ENCODE measurements at regions not wholly inside any gene's neighbourhood (a gene's known extent, or its start where the extent isn't known, plus 50 kb on each side); places are given as distances from the start of the nearest gene placed in this dataset.

- ATAC-seq = no peak
- Histone ChIP-seq H3K27me3 (peaks cover 7% of the 10 kb centered on the region), H3K27ac (no peak overlapping the region), H3K36me3 (no peaks in the 10 kb centered on the region), H3K4me1 (no peaks in the 10 kb centered on the region), H3K4me3 (no peak overlapping the region), H3K9me3 (no peaks in the 10 kb centered on the region)
- TF ChIP-seq POLR2AphosphoS5 (IDR thresholded peaks at IDR 0.05) (no peak), EP300 (IDR thresholded peaks at IDR 0.05) (no peak), CTCF (IDR thresholded peaks at IDR 0.05) (no peak), POLR2A (IDR thresholded peaks at IDR 0.05) (no peak)
- 75 to 83% methylated on average over 3 to 4 of the region's 4 CpGs for WGBS, 2 donors (ENCODE audit: low coverage in 1 of 2)
These were observed 241.9 kb downstream of the IRX1 start for GRCh38 chr5:3837506-3837905.

DNA sequence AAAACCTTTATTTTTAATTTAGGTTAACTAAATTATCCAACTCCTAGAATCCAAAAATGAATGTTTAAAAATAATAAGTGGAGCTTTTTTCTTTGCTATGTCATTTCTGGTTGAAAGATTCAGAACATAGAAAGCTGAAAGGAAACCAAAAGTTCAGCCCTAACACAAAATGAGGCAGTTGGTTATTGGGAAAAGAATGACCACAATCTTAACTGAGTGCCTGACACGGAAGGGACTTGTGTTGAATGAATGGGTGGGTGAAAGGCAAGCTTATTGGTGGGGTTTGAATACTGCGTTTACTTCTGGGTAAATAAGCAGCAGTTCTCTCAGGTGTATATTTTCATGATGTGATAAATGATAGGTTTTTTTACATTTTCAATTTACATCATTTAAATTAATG lies 243.5 kb downstream of the IRX1 start:
- no peak for ATAC-seq
- Histone ChIP-seq H3K4me3 (no peak overlapping the region), H3K27ac (no peak overlapping the region), H3K9me3 (no peaks in the 10 kb centered on the region), H3K4me1 (no peaks in the 10 kb centered on the region), H3K27me3 (peaks cover 7% of the 10 kb centered on the region), H3K36me3 (no peaks in the 10 kb centered on the region)
- WGBS, 2 donors (ENCODE audit: low coverage in 1 of 2) = 71 to 84% methylated on average over 2 of the region's 2 CpGs
- TF ChIP-seq POLR2AphosphoS5 (IDR thresholded peaks at IDR 0.05) (no peak), POLR2A (IDR thresholded peaks at IDR 0.05) (no peak), CTCF (IDR thresholded peaks at IDR 0.05) (no peak), EP300 (IDR thresholded peaks at IDR 0.05) (no peak)

GRCh38 chr5:3842591-3842990 lies 247.0 kb downstream of the IRX1 start:
- Histone ChIP-seq H3K4me1 (no peaks in the 10 kb centered on the region), H3K9me3 (no peaks in the 10 kb centered on the region), H3K4me3 (no peak overlapping the region), H3K27ac (no peak overlapping the region), H3K27me3 (peaks cover 3% of the 10 kb centered on the region), H3K36me3 (no peaks in the 10 kb centered on the region)
- no peak for TF ChIP-seq POLR2A (IDR thresholded peaks at IDR 0.05)
- TF ChIP-seq EP300 (IDR thresholded peaks at IDR 0.05) = no peak
- no peak for TF ChIP-seq POLR2AphosphoS5 (IDR thresholded peaks at IDR 0.05)
- no peak for TF ChIP-seq CTCF (IDR thresholded peaks at IDR 0.05)
- 43 to 50% methylated on average over 1 of the region's 6 CpGs for WGBS, 2 donors (ENCODE audit: low coverage in 1 of 2)
- no peak for ATAC-seq

GRCh38 chr5:3843706-3844105 lies 248.1 kb downstream of the IRX1 start:
- Histone ChIP-seq H3K36me3 (no peaks in the 10 kb centered on the region), H3K4me3 (no peak overlapping the region), H3K27me3 (no peaks in the 10 kb centered on the region), H3K9me3 (no peaks in the 10 kb centered on the region), H3K4me1 (no peaks in the 10 kb centered on the region), H3K27ac (no peak overlapping the region)
- 30 to 51% methylated on average over 2 to 6 of the region's 6 CpGs for WGBS, 2 donors (ENCODE audit: low coverage in 1 of 2)
- TF ChIP-seq CTCF (IDR thresholded peaks at IDR 0.05) = no peak
- no peak for TF ChIP-seq EP300 (IDR thresholded peaks at IDR 0.05)
- no peak for TF ChIP-seq POLR2AphosphoS5 (IDR thresholded peaks at IDR 0.05)
- no peak for ATAC-seq

DNA sequence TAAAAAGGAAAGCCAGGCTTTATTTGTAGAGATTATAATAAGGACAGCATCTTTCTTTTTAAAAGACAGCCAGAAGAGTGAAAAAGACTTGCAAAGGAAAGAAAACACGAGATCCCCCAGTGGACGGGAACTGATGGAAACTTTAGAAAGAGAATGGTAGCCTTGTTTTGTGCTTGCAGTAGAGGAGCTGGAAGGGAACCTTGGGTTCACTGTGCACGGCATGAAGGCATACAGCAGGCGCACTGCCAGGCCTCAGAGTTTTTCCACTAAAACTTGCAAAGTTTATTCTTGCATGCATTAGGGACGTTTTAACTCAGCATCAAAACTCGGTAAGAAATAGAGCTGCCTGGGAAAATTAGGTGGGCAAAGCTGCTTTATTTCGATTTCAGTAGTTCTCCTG lies 248.6 kb downstream of the IRX1 start:
- H3K27ac ChIP-seq = no peak overlapping the region
- no peaks in the 10 kb centered on the region for H3K36me3 ChIP-seq
- no peak overlapping the region for H3K4me3 ChIP-seq
- WGBS, 2 donors (ENCODE audit: low coverage in 1 of 2) = 48 to 57% methylated on average over 6 to 7 of the region's 7 CpGs
- no peaks in the 10 kb centered on the region for H3K9me3 ChIP-seq
- no peak for ATAC-seq
- no peaks in the 10 kb centered on the region for H3K27me3 ChIP-seq
- TF ChIP-seq POLR2A (IDR thresholded peaks at IDR 0.05) (no peak), POLR2AphosphoS5 (IDR thresholded peaks at IDR 0.05) (no peak), EP300 (IDR thresholded peaks at IDR 0.05) (no peak), CTCF (IDR thresholded peaks at IDR 0.05) (no peak)
- no peaks in the 10 kb centered on the region for H3K4me1 ChIP-seq
